HG02852 (cell line): ENCODE measurements at regions not wholly inside any gene's neighbourhood (a gene's known extent, or its start where the extent isn't known, plus 50 kb on each side); places are given as distances from the start of the nearest gene placed in this dataset.
"Not testable (repeated sequence)": the region's sequence is repeated elsewhere in the genome, so short reads cannot be mapped to it uniquely, and the experiment has no call there.

ENCODE experiments used
- ATAC-seq: cut with Tn5 transposase; IDR thresholded peaks from one replicate; pipeline ENCODE4 v1.9.1; 2021; ENCODE audit warnings: mild to moderate bottlenecking, moderate library complexity; ENCODE audit not compliant: unreplicated experiment

DNA sequence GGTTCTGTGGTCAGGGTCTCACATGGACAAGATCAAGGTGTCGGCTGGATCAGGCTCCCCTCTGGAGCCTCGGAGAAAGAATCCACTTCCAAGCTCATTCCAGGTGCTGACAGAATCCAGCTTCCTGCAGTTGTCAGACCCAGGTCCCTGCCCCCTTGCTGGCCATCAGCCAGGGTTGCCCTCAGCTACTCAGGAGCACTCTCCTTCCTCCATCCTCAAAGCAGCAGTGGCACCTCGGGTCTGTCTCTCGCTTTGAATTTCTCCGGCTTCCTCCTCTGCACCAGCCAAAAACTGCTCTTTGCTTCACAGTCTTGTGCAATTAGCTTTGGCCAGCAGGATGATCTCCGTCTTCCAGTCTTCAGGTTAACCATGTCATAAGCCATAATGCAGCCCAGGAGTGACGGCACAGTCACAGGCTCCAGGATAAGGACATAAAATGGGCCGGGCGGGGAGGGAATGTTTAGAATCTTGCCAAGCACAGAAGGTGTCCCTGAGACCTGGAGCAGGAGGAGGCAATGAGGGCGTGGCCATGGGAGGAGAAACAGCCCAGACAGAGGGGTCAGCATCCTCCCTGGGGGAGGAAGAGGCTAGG lies 79.4 kb upstream of the SLC25A33 start:
- no peak for ATAC-seq

DNA sequence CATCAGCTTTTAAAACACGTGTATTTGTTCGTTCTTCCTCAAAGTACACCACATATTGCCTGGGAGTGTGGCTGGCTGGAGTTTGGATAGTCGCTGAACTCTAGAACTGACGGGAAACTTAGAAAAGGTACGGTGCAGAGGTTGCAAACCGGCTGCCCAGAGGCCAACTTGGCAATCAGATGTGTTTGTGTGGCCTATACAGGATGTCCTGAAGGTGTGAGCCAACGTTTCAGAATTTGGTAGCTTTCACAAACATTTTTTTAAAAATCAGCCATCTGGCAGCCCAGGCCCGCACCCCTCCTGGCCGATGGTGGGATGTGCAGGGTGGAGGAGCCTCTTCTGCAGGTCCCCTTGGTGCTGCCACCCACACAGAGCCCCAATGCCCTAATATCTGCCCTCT lies 73.6 kb upstream of the SLC25A33 start:
- no peak for ATAC-seq

DNA sequence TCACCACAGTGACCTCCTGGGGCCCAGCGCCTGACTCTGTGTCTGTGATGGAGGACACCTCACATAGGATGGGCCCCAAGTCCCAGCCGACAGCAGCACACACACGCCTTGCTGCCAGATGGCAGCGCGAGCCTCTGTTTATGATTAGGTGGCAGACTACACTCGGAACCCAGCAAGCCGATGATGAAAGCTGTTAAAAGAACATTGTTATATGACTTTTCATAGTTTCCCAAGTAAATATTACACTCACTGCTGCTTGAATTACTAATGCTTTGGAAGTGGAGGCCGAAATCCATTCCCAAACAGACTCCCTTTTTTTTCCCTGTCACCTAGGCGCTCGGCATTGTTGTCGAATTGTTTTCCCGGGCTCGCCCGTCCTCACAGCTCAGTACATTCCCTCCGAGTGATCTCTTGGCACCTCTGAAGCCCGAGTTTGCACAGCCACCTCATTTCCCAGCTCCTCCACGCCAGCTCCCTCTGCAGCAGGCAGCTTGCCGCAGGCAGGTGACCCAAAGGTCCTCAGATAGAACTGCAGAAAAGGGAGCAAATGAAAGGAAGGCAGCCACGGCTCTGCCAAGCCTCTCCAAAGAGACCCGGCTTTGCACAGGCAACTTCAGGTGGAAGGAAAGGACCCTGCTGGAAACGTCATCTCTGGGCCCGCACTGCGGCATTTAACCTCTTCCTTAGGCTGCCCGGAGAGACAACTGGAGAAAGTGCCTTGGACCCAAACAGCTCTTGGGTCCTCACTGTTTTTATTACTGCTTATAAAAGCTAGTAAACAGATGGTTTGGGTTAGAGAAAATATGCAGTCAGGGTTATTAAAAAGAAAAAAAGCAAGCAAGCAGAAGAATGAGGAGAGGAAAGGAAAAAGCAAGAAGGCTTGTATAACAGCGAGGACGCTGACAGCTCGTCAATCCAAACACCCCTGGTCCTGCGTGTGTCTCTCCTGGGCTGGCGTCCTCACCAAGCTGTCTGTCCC lies 72.2 kb upstream of the SLC25A33 start:
- ATAC-seq, result no peak

DNA sequence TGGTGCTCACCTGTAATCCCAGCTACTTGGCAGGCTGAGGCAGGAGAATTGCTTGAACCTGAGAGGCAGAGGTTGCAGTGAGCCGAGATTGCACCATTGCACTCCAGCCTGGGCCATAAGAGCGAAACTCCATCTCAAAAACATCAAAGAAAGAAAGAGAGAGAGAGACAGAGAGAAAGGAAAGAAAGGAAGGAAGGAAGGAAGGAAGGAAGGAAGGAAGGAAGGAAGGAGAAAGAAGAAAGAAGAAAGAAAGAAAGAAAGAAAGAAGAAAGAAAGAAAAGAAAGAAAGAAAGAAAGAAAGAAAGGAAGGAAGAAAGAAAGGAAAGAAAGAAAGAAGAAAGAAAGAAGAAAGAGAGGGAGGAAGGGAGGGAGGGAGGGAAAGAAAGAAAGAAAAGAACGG lies 69.4 kb upstream of the SLC25A33 start:
- not testable (repeated sequence) for ATAC-seq

DNA sequence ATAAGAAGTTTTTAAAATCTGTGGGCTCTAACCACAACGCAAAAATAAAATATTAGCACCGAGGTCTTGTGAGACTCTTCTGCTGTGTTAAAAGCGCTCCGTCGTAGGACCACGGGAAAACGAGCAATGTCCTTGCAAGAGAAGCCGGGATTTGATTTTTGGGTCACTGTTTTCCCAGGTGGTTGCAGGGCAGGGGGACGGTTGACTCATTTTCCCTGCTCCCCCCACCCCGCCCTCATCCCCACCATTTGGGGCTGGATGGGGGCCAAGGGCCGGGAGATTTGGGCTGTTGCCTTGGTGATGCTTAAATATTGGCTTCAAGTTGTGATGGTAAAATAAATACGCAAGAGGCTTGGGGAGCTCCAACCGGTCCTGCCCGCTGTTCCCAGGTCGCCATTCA lies 67.6 kb upstream of the SLC25A33 start:
- no peak for ATAC-seq

DNA sequence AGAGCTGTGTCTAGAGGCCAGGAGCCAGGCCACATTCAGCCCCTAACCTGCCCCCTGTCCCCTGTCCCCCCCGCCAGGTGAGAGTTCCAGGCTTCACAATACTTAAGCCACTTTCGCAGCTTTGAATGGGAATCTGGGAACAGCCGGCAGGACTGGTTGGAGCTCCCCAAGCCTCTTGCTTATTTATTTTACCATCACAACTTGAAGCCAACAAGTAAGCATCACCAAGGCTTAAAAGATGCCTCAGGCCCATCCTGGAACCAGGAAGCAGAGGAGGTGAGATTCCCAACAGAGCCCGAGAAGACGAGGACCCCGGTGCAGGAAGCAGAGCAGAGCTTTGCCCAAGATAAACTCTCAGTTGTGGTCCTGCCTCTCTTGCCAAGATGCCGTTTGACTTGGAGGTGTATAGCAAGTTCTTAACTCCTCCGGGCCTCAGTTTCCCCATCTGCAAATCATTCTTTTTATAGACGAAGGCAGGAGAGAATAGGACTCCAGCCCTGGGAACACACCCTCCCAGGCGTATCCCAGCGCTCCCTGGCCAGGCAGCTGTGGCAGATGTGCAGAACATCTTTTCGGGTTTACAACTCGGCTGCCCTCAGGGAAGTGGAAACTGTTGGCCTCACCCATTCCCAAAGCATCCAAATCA lies 66.8 kb upstream of the SLC25A33 start:
- no peak for ATAC-seq

DNA sequence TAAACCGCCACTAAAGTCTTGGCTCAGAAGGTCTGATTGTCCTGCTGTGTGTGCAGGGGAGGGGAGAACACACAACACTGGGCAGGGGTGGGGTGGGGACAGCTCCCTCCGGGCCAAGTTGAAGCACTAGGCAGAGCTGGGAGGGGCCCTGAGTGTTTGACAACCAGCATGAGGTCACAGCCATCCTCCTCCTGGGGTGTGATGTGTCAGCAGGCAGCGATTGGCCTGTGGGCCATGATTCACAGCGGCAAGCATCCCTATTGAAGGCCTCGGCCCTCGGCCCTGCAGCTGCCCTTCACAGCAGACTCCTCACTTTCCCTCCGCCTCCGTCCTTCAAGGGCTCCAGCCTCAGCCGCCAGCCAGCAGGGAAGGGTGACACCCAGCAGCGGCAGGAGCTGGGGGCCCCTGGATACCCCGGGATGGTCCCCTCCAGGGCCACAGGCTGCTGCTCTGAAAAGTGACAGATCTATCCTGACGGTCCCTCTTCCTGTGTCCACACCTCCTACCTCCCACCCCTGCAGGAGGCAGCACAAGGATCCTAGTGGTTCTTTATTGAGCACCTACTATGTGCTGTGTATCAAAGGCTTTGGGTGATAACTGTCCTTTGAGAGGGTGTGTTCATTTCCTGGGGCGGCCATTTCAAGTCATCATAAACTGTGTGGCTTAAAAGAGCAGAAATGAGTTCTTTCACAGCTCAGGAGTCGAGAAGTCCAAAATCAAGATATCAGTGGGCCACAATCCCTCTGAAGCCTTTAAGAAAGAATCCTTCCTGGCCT lies 66.0 kb upstream of the SLC25A33 start:
- no peak for ATAC-seq

DNA sequence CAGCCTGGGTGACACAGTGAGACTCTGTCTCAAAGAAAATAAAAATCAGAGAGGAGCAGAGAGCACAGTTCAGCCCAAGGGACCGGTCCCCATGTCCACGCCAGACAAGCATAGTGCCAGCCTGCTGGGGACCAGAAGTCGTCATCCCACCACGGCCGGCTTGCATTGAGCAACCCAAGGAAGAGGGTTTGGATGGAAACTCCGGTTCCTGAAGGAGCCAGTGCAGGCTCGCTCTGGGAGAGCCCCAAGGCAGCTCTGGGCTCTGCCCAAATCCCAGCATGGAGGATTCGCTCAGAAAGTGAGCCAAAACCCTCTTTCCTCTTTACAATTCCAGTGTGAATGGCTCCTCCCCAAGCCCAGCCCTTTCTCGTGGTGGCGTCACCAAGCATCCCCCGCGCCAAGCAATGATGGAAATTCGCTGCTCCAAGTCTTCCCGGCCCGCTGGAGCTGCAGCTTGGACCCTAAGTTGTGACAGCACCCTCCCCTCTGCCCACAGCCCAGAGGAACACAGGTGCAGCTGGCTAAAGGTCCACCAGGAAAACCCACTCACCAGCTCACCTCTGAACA lies 64.1 kb upstream of the SLC25A33 start:
- no peak for ATAC-seq

DNA sequence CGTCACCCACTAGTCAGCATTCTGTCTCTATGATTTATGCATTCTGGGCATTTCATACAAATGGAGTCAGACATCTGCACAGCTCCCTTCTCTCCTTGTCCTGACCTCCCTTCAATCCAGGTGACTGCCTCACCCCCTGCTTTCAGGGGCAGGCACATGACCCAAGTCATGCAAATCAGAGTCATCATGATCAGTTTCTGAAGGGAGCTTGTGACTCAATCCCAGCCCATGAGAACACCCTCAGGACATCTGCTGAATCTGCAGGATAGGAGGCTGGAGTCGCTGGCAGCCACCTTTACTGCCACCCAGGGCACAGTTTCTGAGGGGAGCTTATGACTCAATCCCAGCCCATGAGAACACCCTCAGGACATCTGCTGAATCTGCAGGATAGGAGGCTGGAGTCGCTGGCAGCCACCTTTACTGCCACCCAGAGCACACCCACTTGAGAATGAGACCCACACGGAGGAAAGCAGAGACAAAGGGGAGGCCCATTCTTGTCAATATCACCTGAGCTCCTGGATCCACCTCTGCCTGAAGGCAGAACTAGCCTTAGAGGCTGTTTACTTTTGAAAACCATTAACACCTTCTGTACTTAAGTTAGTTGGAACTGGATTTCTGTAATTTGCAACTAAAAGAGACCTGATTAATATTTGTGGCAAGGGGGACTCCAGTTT lies 62.3 kb upstream of the SLC25A33 start:
- no peak for ATAC-seq

DNA sequence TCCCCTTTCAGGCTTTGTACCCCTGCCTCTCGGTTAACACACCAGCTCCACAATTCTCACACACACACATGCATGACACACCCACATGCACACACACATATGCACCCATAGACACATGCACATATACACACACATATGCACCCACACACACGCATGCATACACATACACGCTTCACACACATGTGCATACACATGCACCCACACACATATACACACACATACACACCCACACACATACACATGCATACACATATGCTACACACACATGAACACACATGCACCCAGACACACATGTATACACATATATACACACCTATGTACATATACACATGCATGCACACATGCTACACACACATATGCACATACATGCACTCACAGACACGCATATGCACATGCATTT lies 61.7 kb upstream of the SLC25A33 start:
- ATAC-seq, result no peak

DNA sequence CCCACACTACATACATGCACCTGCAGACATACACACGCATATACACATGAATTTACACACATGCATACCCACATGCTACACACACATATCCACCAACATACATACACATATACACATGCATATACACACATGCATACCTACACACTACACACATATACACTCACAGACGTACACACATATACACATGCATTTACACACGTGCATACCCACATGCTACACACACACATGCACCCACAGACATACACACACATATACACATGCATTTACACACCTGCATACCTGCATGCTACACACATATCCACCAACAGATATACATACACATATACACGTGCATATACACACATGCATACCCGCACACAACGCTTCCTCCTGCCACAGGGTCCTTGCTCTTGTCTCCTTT lies 61.2 kb upstream of the SLC25A33 start:
- no peak for ATAC-seq

DNA sequence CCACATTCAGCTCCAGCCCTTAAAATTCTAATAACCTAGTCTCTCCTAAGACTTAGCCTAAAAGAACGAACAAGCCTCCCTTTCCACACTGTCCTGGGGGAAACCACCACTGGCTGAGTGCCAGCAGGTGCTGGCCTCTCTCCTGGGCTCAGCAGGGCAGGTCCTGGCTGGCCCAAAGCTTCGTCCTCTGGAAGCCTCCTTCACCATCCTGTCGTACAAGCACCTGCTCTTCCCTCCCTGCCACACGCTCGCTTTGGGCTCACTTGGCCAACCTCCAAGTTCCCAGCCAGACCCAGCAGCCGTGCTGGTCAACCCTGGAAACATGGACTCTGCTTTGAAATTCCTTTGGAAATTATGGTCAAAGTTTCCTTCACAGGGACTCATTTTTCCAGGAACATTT lies 58.2 kb upstream of the SLC25A33 start:
- ATAC-seq, result no peak

DNA sequence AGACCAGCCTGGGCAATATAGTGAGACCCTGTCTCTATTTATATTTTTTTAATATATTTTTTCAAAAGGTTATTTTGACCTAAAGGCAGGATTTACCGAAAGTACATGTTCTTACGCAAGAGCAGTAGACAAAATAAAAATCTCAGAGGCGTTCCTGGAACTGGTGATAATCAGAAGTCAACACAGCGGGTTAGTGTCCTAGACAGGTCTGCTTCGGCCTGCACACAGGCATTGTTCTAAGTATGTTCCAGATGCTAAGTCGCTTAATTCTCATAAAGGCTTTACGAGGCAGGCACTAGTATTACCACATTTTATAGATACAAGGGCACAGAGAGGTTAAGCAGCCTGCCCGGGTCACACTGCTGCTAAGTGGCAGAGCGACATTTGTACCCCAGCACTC lies 56.9 kb upstream of the SLC25A33 start:
- ATAC-seq, result no peak

DNA sequence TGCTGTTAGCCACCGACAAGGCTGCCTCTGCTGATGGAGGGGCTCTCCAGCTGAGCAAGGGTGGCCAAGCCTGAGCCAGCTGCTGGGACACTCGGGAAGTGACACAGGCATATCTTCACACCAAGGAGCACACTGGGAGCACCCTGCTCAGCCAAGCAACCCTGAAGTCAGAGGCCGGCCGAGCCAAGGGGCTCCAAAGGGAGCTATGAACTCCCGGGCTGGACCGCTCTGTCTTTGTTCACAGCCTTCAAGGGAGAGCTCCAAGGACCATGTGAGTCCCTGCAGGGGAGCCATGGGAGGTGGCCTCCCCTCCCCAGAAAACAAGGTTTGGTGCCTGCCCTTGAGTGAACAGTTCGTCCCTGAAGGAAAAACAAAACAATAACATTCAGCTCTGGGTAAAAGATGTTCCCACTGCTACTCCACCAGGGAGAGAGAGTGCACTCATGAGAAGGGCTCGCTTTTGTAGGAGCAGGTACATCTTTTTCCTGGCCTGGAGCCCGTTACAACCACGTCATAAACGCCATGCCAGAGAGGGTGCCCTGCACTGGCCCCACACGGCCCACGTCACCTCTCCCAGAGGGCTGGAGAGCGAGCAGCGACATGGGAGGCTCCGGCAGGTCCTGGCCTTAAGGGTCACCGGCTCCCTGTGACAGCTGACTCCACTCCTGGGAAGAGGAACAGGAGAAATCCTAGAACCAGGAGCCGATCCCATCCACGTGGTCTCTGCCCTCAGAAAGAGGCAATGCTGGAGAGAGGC lies 56.3 kb upstream of the SLC25A33 start:
- no peak for ATAC-seq

DNA sequence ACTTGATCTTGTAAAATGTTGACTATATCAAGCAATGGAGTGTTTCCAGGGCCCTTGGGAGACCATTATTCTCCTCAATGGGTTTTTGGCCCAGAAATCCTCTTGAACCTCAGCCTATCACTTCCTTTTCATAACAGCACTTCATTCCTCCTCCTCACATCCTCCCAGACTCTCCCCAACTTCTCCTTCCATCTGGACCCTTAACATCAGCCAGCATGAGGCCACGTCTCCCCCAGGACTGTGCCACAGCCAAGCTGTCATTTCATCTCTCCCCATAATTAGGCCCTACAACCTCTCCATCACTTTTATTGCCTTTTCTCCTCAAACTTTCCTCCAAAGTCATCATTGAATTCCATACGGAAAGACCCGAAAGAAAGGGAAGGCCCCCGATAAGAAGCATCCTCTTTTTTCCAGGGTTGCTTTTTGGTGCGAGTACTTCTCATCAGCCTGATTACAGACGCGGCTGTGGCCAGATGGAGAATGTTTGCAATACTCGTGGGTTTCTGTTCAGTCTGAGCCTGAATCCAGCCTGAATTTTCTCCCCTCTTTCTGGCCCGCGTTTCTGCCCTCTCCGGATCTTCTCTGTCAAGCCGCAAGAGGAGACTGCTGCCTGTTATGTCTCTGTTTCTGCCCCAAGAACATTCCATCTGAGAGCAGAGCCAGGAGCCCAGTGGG lies 52.7 kb upstream of the SLC25A33 start:
- ATAC-seq, result no peak
